ENCODE measurements at regions not wholly inside any gene's neighbourhood (a gene's known extent, or its start where the extent isn't known, plus 50 kb on each side); places are given as distances from the start of the nearest gene placed in this dataset.

GRCh38 chr13:21228738-21229137, 52.3 kb downstream of the MRPL57 start:
- CTCF ChIA-PET, result no interaction called here
- no peak overlapping the region for H3K4me3 Mint-ChIP-seq
- H3K27ac Mint-ChIP-seq, result no peak overlapping the region
- H3K4me1 Mint-ChIP-seq, result 0 out of 2 replicates have a peak, but pooled peaks cover 4% of the 10 kb centered on the region
- DNase-seq (ENCODE audit: low spot score) (no peak), ATAC-seq (no peak)
- POLR2A ChIA-PET, result no interaction called here
- H3K9me3 Mint-ChIP-seq, result peaks cover 5% of the 10 kb centered on the region; the same call in 1 of the 2 replicates
- TF ChIP-seq STAT6 (CRISPR knock-in tag; conservative IDR thresholded peaks at IDR 0.05; ENCODE audit: low read depth), result no peak
- no peak for TF ChIP-seq PRDM15 (CRISPR knock-in tag; IDR thresholded peaks at IDR 0.05)
- no peak for TF ChIP-seq E2F5 (CRISPR knock-in tag; IDR thresholded peaks at IDR 0.05)
- TF ChIP-seq GTF2I (CRISPR knock-in tag; conservative IDR thresholded peaks at IDR 0.05), result no peak
- TF ChIP-seq ATF1 (CRISPR knock-in tag; IDR thresholded peaks at IDR 0.05), result no peak
- TF ChIP-seq E2F4 (CRISPR knock-in tag; IDR thresholded peaks at IDR 0.05; ENCODE audit: borderline replicate concordance, low read depth), result no peak
- no peak for TF ChIP-seq ZMAT4 (CRISPR knock-in tag; IDR thresholded peaks at IDR 0.05)
- TF ChIP-seq NR3C1 (CRISPR knock-in tag; conservative IDR thresholded peaks at IDR 0.05; ENCODE audit: low read depth), result no peak
- no peak for TF ChIP-seq GABPB1 (CRISPR knock-in tag; IDR thresholded peaks at IDR 0.05)
- no peak for TF ChIP-seq PREB (CRISPR knock-in tag; IDR thresholded peaks at IDR 0.05; ENCODE audit: borderline replicate concordance)
- TF ChIP-seq SMAD4 (CRISPR knock-in tag; IDR thresholded peaks at IDR 0.05), result no peak
- no peak for TF ChIP-seq FOXK1 (CRISPR knock-in tag; IDR thresholded peaks at IDR 0.05)
- no peak for TF ChIP-seq TP53 (CRISPR knock-in tag; IDR thresholded peaks at IDR 0.05)
- no peak for TF ChIP-seq KAT7 (CRISPR knock-in tag; IDR thresholded peaks at IDR 0.05; ENCODE audit: borderline replicate concordance)
- TF ChIP-seq ATF2 (CRISPR knock-in tag; IDR thresholded peaks at IDR 0.05; ENCODE audit: borderline replicate concordance, low read depth), result no peak
- TF ChIP-seq TCF7 (CRISPR knock-in tag; IDR thresholded peaks at IDR 0.05; ENCODE audit: low read depth), result no peak
- no peak for TF ChIP-seq ELF4 (CRISPR knock-in tag; IDR thresholded peaks at IDR 0.05; ENCODE audit: low read depth)
- TF ChIP-seq NFATC4 (CRISPR knock-in tag; IDR thresholded peaks at IDR 0.05), result no peak
- H3K36me3 Mint-ChIP-seq, result no peaks in the 10 kb centered on the region
- H3K27me3 Mint-ChIP-seq (ENCODE audit: low read depth), result no peaks in the 10 kb centered on the region

Data from WTC11 (cell line).